NCI-H774 (cell line): ENCODE measurements at regions not wholly inside any gene's neighbourhood (a gene's known extent, or its start where the extent isn't known, plus 50 kb on each side); places are given as distances from the start of the nearest gene placed in this dataset.

Experiments used
- DNase-seq: peaks from one replicate; lab custom pipeline; 2025; lab: John Stamatoyannopoulos, UW

GRCh38 chr10:130769146-130770017 lies 542.1 kb downstream of the TCERG1L start:
- DNase-seq, result no peak

GRCh38 chr10:130770018-130770630 lies 541.4 kb downstream of the TCERG1L start:
- no peak for DNase-seq

DNA sequence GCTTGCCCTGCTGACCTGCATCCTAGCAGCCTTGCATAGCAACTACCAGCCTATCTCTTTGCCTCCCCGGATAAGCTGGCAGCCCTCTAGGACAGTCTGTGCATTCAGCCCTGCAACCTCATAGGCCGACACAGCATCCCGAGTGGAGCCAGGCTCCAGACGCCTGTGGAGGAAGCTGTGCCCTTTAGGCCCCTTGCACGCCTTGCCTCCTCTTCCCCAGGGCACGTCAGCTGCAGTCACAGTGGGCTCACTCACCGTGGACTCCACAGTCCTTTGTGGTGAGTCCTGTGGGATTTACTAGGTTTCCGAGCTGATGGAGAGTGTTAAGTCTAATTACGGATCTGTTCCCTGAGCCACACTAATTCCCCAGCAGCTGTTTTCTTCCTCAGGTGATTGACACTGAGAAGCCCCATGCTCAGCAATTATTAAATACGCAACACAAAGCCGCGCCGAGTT lies 540.0 kb downstream of the TCERG1L start:
- DNase-seq, result no peak

DNA sequence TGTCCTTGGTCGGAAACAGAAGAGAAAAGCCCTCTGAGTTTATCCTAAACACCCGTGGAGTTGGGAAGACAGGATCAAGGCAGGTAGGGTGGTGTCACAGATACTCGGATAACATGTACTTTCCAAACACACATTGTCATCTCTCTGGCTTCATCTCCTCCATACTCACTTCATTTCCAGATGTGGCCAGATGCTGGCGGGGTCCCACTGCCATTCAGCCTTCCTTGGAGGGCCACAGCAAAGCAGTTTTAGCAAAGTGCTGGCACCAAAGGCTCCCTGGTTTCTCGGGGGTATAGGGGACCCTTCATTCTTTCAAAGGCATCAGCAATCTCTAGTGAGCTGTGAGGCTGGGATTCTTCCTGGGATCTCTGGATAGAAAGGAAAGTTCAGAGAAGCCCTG lies 539.5 kb downstream of the TCERG1L start:
- DNase-seq, result no peak

DNA sequence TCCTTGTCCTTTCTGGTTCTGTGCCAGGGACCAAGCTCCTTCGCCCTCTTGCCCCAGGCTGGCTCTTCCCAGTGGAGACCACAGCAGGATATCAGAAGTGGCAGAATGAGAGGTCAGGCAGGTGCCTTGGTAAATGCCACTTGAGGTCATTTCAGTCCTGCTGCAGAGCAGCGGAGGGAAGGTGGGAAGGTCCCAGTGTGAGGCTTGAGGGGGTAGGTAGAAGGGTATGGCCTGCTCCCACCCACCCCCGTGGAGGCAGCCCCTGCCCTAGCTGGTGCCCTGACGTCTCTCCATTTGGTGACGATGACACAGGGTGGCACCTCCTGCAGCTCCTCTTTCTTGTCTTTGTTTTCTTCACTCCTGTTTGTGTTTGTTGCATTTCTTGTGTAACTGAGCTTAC lies 538.8 kb downstream of the TCERG1L start:
- DNase-seq, result no peak

- DNase-seq, result no peak
Observed at GRCh38 chr10:130773941-130774340, 537.6 kb downstream of the TCERG1L start.

DNA sequence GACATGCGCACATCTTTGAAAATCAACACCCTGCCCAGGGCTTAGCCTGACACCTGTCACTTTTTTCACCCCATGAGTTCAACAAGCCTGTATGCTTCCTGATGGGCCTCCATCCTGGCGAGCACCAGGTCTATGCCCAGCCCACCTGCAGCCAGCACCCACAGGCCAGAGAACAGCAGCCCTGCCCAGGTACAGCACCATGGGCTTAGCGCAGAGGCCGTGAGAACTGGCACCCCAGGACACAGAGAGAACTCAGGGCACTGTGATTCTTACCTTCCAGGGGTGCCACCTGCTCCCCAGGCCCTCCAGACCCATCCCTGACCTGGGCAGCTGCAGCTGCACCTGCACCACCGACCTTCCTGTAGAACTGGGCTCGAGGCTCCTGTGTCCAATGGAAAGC lies 536.6 kb downstream of the TCERG1L start:
- no peak for DNase-seq

DNA sequence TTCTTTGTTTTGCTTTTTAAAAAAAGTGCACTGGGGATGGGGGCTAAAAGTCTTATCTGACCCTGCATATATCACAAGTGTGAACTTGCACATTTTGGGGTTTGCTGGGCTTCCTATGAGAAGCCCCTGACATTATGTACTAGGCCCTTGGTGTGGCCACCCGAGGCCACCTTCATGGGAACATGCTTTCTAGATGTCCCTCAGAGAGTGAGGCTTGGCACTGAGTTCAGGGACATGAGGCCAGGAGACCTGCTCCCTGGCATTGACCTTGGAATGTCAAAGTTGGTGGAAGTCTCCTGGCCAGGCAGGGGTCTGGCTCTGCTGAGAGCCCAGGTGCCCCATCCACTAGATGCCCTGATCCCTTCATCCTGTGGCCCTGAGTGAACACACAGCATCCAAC lies 536.2 kb downstream of the TCERG1L start:
- DNase-seq, result no peak

DNA sequence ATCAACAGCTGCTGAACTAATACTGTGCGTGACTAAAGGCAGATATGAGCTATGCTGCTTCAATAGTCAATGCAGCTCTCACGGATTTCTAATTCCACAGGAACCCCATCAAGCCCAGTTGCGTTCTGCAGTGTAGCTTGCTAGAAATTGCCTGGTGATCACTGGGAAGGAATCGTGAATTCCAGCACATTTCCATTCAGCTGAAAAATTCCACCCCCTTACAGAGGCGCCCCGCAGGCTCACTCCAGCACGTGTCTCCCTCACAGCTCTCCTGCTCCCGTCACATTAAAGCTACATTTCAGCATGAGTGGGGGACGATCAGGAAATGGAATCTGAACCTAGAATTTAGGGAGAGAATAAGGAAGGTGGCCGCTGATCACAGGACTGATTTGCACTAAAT lies 534.8 kb downstream of the TCERG1L start:
- DNase-seq, result no peak

DNA sequence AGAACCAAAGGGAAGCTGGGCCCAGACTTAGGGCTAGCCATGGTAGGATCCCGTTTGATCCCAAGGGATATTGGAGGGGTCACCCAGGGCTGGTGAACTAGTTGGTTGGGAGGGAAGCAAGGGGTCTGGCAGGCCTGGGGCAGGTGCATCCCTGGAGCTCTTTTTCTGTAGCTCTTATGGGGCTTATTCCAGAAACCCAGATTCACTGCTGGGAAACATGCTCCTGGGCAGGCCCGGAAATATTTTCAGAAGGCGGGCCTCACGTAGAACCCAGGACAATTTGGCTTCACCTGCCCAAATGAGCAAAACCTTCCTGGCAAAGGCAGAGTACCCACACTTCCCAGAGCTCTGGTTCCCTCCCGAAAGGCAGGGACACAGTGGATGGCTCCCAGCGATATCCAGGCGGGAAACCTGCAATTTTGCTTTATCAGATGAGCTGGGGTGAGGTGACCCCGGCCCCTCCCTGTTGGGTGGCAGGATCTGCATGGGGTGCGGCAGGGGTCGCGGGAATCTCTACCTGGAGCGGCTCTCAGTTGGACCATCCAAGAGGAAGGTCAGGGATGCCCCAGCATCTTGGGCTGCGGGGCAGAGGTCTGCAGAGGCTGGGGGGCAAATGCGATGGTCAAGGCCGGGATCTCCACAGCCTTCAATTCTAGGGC lies 533.9 kb downstream of the TCERG1L start:
- no peak for DNase-seq

- DNase-seq, result no peak
Observed at GRCh38 chr10:130778166-130778545, 533.4 kb downstream of the TCERG1L start.

- DNase-seq, result no peak
Observed at GRCh38 chr10:130780763-130781162, 530.8 kb downstream of the TCERG1L start.

GRCh38 chr10:130781206-130781605 lies 530.3 kb downstream of the TCERG1L start:
- DNase-seq, result no peak

DNA sequence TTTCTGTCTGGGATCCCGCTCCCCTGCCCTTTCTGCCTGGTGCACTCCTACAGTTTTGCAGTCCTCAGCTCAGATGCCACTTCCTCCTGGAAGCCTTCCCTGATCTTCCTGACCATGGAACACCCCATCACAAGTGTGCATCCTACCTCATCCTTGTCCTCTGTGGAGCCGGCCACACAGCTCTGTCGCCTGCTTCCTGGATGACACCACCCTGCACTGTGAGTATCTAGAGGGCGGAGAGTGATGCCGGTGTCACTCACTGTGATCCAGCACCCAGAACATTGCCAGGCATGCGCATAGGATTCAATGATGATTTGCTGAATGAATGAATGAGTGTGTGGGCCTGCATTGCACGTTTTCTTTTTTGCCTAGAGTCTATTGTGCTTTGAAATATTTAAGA lies 529.9 kb downstream of the TCERG1L start:
- no peak for DNase-seq

GRCh38 chr10:130782467-130782866 lies 529.1 kb downstream of the TCERG1L start:
- no peak for DNase-seq

GRCh38 chr10:130784326-130784725 lies 527.2 kb downstream of the TCERG1L start:
- DNase-seq, result no peak

DNA sequence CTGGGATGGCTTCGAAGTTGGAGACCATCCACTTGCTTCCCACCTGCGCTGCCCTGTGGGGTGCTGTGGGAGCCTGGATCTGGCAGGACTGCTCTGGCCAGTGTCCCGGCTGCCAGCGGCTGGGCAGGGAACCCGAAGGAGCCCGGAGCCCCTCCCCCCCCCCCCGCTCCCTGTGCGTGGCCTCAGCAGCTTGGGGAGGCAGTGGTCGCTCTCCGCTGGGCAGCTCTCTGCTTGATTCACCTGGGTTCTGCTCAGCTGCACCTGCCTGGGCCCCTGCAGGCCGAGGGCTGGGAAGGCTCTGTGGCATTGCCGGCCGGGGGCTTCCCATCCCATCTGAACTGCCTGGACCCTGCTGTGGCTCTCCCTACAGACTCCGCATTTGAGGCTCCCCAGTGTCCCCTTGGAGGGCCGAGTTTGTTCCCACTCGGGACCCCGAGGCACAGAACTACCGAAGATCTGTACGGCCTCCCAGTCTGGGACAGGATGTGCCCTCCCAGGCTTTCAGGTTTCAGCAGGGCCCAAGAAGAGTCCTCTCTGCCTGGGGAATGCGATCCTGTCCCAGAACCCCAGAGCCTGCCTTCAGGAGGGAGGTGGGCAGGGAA lies 525.1 kb downstream of the TCERG1L start:
- no peak for DNase-seq

DNA sequence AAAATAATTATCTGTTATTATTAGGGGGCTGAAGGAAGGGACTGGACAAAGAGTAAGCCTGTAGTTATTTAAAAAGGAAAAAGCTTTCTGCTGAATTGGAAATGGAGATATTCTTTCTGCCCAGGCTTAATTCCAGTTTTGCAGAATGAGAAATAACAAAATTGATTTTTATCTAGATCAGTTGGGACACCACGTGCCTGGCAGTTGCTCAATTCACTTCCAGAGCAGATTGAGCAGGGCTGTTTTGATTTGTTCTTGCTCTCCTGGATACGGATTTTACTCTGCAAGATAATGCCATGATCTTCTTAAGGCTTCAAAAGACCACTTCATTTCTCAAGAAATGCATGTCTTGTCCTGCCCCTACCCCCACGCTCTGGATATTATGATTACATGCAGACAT lies 524.3 kb downstream of the TCERG1L start:
- no peak for DNase-seq

- no peak for DNase-seq
Observed at GRCh38 chr10:130787821-130788220, 523.7 kb downstream of the TCERG1L start.

DNA sequence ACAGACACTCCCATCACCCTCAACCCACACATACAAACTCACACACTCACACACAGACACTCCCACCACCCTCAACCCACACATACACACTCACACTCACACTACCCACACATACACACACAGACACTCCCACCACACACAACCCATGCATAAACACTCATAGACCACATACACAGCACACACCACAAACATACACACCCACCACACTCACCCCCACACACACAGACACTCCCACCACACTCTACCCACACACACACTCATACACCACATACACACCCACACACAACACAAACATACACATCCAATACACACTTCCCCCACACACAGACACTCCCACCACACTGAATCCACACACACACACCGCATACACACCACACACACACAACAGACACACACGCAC lies 521.2 kb downstream of the TCERG1L start:
- DNase-seq, result no peak

DNA sequence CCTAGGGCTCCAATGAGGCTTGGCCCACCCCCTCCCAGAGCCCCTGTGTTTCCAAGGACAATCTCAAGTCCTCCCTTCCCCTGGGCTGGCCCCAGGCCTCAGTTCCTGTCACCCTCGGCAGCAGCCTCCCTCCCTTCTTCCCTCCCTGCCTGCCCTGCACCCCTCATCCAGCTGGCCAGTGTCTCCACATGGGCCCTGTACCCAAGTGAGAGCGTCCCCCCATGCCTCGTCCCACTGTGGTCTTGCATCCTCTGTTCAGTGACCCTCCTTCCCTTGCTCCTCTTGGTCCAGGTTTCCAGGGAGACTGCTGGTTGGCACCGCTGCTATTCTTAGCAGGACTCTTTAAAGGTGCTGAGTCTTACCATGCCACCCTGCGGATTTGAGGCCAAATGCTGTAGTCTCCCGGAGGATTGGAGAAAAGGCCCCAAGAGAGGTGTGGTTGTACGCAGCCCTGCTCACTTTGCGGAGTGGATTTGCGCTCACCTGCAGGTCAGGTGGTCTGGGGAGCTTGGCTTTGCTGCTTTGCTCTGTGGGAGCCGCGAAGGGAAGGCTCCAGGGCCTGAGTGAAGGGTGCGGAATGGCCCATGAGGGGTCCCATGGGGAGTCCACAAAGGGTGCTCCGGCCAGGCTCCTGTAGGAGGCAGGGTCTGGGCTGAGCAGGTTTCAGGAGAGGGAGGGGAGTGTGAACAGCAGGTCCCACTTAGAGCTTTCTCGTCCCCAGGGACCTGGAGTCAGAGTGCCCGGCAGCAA lies 519.2 kb downstream of the TCERG1L start:
- no peak for DNase-seq

GRCh38 chr10:130795819-130796218 lies 515.7 kb downstream of the TCERG1L start:
- no peak for DNase-seq
